ENCODE measurements at regions not wholly inside any gene's neighbourhood (a gene's known extent, or its start where the extent isn't known, plus 50 kb on each side); places are given as distances from the start of the nearest gene placed in this dataset.

DNA sequence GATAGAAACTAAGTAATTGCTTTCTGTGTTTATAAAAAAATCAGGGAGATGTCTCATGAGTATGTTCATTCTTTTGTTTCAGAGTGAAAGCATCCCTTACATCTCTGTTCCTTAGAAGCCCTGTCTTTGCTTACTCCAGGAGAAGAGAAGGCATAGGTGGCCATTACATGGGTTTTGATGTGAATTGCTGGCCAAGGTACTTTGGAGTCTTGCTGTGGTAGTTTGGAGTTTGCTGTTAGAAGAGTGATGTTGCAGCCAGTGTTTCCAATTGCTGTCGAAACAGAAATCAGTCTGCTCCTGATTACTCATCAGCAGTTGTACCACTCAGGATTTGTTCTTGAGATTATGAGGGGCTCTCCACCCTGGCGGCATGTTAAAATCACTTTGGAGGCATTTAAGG, 97.8 kb upstream of the KLHL14 start:
- POLR2A ChIA-PET (ENCODE audit: unreplicated experiment), result no interaction called here
- H3K4me1 ChIP-seq (ENCODE audit: control insufficient read depth, insufficient read depth, low read length), result no peaks in the 10 kb centered on the region
- H2BK20ac ChIP-seq (ENCODE audit: low read depth, low read length), result no peak overlapping the region
- no peak overlapping the region for H3K4me2 ChIP-seq (ENCODE audit: low read depth, low read length)
- H3K36me3 ChIP-seq (ENCODE audit: control insufficient read depth, insufficient read depth, low read length), result no peaks in the 10 kb centered on the region
- H2BK5ac ChIP-seq (ENCODE audit: low read depth, low read length, poor library complexity, severe bottlenecking), result no peak overlapping the region
- H2AK9ac ChIP-seq (replicated peaks; ENCODE audit: low read depth, low read length, poor library complexity), result no peak overlapping the region
- H3K9me3 ChIP-seq (ENCODE audit: control insufficient read depth, insufficient read depth, low read length), result no peaks in the 10 kb centered on the region
- intact Hi-C loops (cut with micrococcal nuclease), result loop anchor here (10.0 kb wide), 1 partner anchor 246 kb away; no protein-coding TSS in a partner anchor
- no peaks in the 10 kb centered on the region for H4K20me1 ChIP-seq (ENCODE audit: insufficient read depth, low read length)
- no peaks in the 10 kb centered on the region for H3K9me1 ChIP-seq (ENCODE audit: insufficient read depth, low read length)
- no TSS peak for BruUV-seq (replicated peaks)
- no peak overlapping the region for H3K27ac ChIP-seq (ENCODE audit: insufficient read depth, low read length)
- H4K5ac ChIP-seq (ENCODE audit: low read depth, low read length), result no peak overlapping the region
- no peak overlapping the region for H3K14ac ChIP-seq (replicated peaks; ENCODE audit: low read depth, low read length)
- H3K56ac ChIP-seq (ENCODE audit: extremely low read depth, insufficient read depth, low read length), result no peak overlapping the region
- no peak overlapping the region for H2AFZ ChIP-seq (replicated peaks; ENCODE audit: low read length, poor library complexity)
- no peak overlapping the region for H2AK5ac ChIP-seq (ENCODE audit: low read depth, low read length)
- H4K91ac ChIP-seq (ENCODE audit: insufficient read depth, low read depth, low read length), result no peak overlapping the region
- no peak overlapping the region for H3K18ac ChIP-seq (ENCODE audit: low read depth, low read length)
- no peaks in the 10 kb centered on the region for H3K79me1 ChIP-seq (ENCODE audit: low read depth in 1 of 2, low read length in 2 of 2)
- no peak overlapping the region for H3K4ac ChIP-seq (ENCODE audit: low read depth, low read length)
- no peak overlapping the region for H2BK120ac ChIP-seq (ENCODE audit: low read depth, low read length)
- H2BK15ac ChIP-seq (ENCODE audit: low read depth, low read length), result no peak overlapping the region
- CTCF ChIA-PET, result no interaction called here
- no peak for TF ChIP-seq CHD1 (IDR thresholded peaks at IDR 0.05; ENCODE audit: low read depth, low read length)
- no peak for TF ChIP-seq RCOR1 (IDR thresholded peaks at IDR 0.05; ENCODE audit: insufficient replicate concordance, low read length)
- no peak for TF ChIP-seq FOS (IDR thresholded peaks at IDR 0.05; ENCODE audit: low read depth, low read length)
- TF ChIP-seq, protein P1, sequence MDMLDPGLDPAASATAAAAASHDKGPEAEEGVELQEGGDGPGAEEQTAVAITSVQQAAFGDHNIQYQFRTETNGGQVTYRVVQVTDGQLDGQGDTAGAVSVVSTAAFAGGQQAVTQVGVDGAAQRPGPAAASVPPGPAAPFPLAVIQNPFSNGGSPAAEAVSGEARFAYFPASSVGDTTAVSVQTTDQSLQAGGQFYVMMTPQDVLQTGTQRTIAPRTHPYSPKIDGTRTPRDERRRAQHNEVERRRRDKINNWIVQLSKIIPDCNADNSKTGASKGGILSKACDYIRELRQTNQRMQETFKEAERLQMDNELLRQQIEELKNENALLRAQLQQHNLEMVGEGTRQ (IDR thresholded peaks at IDR 0.05; ENCODE audit: low read depth, low read length), result no peak
- no peak for TF ChIP-seq RAD21 (IDR thresholded peaks at IDR 0.05; ENCODE audit: low read length)
- TF ChIP-seq RFX5 (IDR thresholded peaks at IDR 0.05; ENCODE audit: low read depth, low read length), result no peak
- no peak for TF ChIP-seq MAFK (IDR thresholded peaks at IDR 0.05; ENCODE audit: low read depth, low read length)
- TF ChIP-seq CEBPB (IDR thresholded peaks at IDR 0.05; ENCODE audit: low read depth, low read length), result no peak
- no peak for TF ChIP-seq NFE2L2 (IDR thresholded peaks at IDR 0.05; ENCODE audit: low read depth, low read length)
- TF ChIP-seq MXI1 (IDR thresholded peaks at IDR 0.05; ENCODE audit: borderline replicate concordance, low read depth, low read length), result no peak
- TF ChIP-seq, protein P2, sequence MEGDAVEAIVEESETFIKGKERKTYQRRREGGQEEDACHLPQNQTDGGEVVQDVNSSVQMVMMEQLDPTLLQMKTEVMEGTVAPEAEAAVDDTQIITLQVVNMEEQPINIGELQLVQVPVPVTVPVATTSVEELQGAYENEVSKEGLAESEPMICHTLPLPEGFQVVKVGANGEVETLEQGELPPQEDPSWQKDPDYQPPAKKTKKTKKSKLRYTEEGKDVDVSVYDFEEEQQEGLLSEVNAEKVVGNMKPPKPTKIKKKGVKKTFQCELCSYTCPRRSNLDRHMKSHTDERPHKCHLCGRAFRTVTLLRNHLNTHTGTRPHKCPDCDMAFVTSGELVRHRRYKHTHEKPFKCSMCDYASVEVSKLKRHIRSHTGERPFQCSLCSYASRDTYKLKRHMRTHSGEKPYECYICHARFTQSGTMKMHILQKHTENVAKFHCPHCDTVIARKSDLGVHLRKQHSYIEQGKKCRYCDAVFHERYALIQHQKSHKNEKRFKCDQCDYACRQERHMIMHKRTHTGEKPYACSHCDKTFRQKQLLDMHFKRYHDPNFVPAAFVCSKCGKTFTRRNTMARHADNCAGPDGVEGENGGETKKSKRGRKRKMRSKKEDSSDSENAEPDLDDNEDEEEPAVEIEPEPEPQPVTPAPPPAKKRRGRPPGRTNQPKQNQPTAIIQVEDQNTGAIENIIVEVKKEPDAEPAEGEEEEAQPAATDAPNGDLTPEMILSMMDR (conservative IDR thresholded peaks at IDR 0.05; ENCODE audit: low read depth, low read length), result no peak
- TF ChIP-seq SMC3 (IDR thresholded peaks at IDR 0.05; ENCODE audit: low read depth, low read length), result no peak
- TF ChIP-seq POLR2A (IDR thresholded peaks at IDR 0.05; ENCODE audit: low read depth, low read length), result no peak
- TF ChIP-seq, protein P3, sequence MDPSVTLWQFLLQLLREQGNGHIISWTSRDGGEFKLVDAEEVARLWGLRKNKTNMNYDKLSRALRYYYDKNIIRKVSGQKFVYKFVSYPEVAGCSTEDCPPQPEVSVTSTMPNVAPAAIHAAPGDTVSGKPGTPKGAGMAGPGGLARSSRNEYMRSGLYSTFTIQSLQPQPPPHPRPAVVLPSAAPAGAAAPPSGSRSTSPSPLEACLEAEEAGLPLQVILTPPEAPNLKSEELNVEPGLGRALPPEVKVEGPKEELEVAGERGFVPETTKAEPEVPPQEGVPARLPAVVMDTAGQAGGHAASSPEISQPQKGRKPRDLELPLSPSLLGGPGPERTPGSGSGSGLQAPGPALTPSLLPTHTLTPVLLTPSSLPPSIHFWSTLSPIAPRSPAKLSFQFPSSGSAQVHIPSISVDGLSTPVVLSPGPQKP (IDR thresholded peaks at IDR 0.05; ENCODE audit: borderline replicate concordance, low read depth, low read length), result no peak
- no peak for TF ChIP-seq BHLHE40 (IDR thresholded peaks at IDR 0.05; ENCODE audit: low read depth, low read length)
- H4K8ac ChIP-seq (ENCODE audit: low read depth in 2 of 2, low read length in 2 of 2), result no peak overlapping the region
- H3K9ac ChIP-seq (ENCODE audit: low read depth, low read length), result no peak overlapping the region
- DNase-seq (no peak), ATAC-seq (ENCODE audit: low read depth) (no peak)
- dilution Hi-C loops (cut with HindIII; ENCODE audit: low sequenced_read_pairs, unreplicated experiment), result no loop called here
- no peak overlapping the region for H3K4me3 ChIP-seq (ENCODE audit: insufficient read depth, low read depth, low read length)
- H3K27me3 ChIP-seq (ENCODE audit: control insufficient read depth, insufficient read depth, low read length), result no peaks in the 10 kb centered on the region; the same call in 1 of the 2 replicates
- H3K23ac ChIP-seq (ENCODE audit: low read depth, low read length), result no peak overlapping the region
- no CpG with 5 or more reads among the region's 2 CpGs for WGBS, 2 experiments (ENCODE audit: extremely low coverage in 2 of 2, insufficient read length in 1 of 2)
- in situ Hi-C loops (cut with MboI; ENCODE audit: low sequenced_read_pairs), result no loop called here

Data from IMR-90 (cell line).